ENCODE measurements at regions not wholly inside any gene's neighbourhood (a gene's known extent, or its start where the extent isn't known, plus 50 kb on each side); places are given as distances from the start of the nearest gene placed in this dataset.

DNA sequence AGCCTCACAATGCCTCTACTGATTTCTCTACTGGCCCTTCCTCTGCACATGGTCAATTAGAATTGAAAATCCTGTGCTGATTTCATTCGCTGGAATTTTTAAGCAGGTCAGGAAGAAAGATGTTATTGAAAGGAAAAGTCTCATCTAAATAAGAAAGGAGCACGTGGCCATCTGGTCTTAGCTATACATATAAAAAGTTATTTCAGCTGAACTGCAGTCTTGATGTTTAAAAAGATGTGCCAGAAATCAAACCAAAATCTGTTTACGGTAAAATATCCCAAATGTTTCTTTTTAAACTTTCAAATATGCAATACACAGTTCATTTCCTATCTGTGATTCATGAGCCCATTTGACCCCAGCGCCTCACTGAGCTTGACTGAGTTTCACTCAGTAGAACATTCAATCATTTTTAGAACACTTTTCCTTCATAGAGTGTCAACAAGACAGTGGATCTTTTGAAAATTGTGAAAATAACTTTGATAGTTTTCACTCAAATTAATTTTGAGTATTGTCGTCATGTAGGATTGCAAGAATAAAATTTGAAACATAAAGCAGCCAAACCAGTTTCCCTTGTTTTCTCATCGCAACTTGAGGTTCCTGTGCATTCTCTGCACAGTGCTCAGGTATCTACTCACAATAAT is 293.6 kb downstream of the PTPRC start:
- TF ChIP-seq, protein P1, sequence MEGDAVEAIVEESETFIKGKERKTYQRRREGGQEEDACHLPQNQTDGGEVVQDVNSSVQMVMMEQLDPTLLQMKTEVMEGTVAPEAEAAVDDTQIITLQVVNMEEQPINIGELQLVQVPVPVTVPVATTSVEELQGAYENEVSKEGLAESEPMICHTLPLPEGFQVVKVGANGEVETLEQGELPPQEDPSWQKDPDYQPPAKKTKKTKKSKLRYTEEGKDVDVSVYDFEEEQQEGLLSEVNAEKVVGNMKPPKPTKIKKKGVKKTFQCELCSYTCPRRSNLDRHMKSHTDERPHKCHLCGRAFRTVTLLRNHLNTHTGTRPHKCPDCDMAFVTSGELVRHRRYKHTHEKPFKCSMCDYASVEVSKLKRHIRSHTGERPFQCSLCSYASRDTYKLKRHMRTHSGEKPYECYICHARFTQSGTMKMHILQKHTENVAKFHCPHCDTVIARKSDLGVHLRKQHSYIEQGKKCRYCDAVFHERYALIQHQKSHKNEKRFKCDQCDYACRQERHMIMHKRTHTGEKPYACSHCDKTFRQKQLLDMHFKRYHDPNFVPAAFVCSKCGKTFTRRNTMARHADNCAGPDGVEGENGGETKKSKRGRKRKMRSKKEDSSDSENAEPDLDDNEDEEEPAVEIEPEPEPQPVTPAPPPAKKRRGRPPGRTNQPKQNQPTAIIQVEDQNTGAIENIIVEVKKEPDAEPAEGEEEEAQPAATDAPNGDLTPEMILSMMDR (IDR thresholded peaks at IDR 0.05; ENCODE audit: borderline replicate concordance, extremely low read depth, low read length, poor library complexity, severe bottlenecking) = no peak
- no peak for TF ChIP-seq EZH2 (IDR thresholded peaks at IDR 0.05; ENCODE audit: borderline replicate concordance, low read depth, low read length, severe bottlenecking)

Measured in DND-41 (cell line).